ENCODE measurements at regions not wholly inside any gene's neighbourhood (a gene's known extent, or its start where the extent isn't known, plus 50 kb on each side); places are given as distances from the start of the nearest gene placed in this dataset.

GRCh38 chr5:112013660-112014059 lies 256.7 kb upstream of the NREP start:
- ChIA-PET CTCF (no interaction called here), POLR2A (ENCODE audit: unreplicated experiment) (no interaction called here)
- Histone ChIP-seq H3K27me3 (ENCODE audit: insufficient read depth, low read depth) (no peaks in the 10 kb centered on the region), H4K20me1 (ENCODE audit: insufficient read depth) (no peaks in the 10 kb centered on the region), H3K9me3 (ENCODE audit: insufficient read depth, low read depth) (no peaks in the 10 kb centered on the region), H3K4me1 (replicated peaks; ENCODE audit: insufficient read depth) (no peaks in the 10 kb centered on the region), H3K9me2 (ENCODE audit: insufficient read depth) (peaks cover 2% of the 10 kb centered on the region; the same call in 1 of the 2 replicates), H3K36me3 (ENCODE audit: low read depth) (no peaks in the 10 kb centered on the region), H2AFZ (no peak overlapping the region), H3K4me2 (no peak overlapping the region), H3K4me3 (no peak overlapping the region), H3K27ac (no peak overlapping the region), H3K79me2 (ENCODE audit: low read depth) (no peaks in the 10 kb centered on the region), H3F3A (ENCODE audit: insufficient read depth, low read depth) (no peaks in the 10 kb centered on the region)
- no peak for DNase-seq
- TF ChIP-seq CTCF (conservative IDR thresholded peaks at IDR 0.05) (no peak), EZH2 (IDR thresholded peaks at IDR 0.05; ENCODE audit: low read depth) (no peak)
- intact Hi-C loops (cut with micrococcal nuclease; ENCODE audit: unreplicated experiment): no loop called here
- BruUV-seq (replicated peaks): no TSS peak

GRCh38 chr5:112012104-112012503 lies 255.1 kb upstream of the NREP start:
- no peaks in the 10 kb centered on the region for H3K27me3 ChIP-seq (ENCODE audit: insufficient read depth, low read depth)
- H3K4me3 ChIP-seq: no peak overlapping the region
- no peaks in the 10 kb centered on the region for H3F3A ChIP-seq (ENCODE audit: insufficient read depth, low read depth)
- no peak for DNase-seq
- no peaks in the 10 kb centered on the region for H3K9me3 ChIP-seq (ENCODE audit: insufficient read depth, low read depth)
- H3K79me2 ChIP-seq (ENCODE audit: low read depth): no peaks in the 10 kb centered on the region
- ChIA-PET CTCF (no interaction called here), POLR2A (ENCODE audit: unreplicated experiment) (no interaction called here)
- no TSS peak for BruUV-seq (replicated peaks)
- no peaks in the 10 kb centered on the region for H3K36me3 ChIP-seq (ENCODE audit: low read depth)
- TF ChIP-seq EZH2 (IDR thresholded peaks at IDR 0.05; ENCODE audit: low read depth): no peak
- TF ChIP-seq CTCF (conservative IDR thresholded peaks at IDR 0.05): no peak
- no peak overlapping the region for H2AFZ ChIP-seq
- H4K20me1 ChIP-seq (ENCODE audit: insufficient read depth): no peaks in the 10 kb centered on the region
- no peak overlapping the region for H3K4me2 ChIP-seq
- intact Hi-C loops (cut with micrococcal nuclease; ENCODE audit: unreplicated experiment): no loop called here
- peaks cover 2% of the 10 kb centered on the region; the same call in 1 of the 2 replicates for H3K9me2 ChIP-seq (ENCODE audit: insufficient read depth)
- no peaks in the 10 kb centered on the region for H3K4me1 ChIP-seq (replicated peaks; ENCODE audit: insufficient read depth)
- no peak overlapping the region for H3K27ac ChIP-seq

- H3K9me2 ChIP-seq (ENCODE audit: insufficient read depth): peaks cover 2% of the 10 kb centered on the region; the same call in 1 of the 2 replicates
- no peak overlapping the region for H3K4me2 ChIP-seq
- intact Hi-C loops (cut with micrococcal nuclease; ENCODE audit: unreplicated experiment): no loop called here
- no peaks in the 10 kb centered on the region for H3K27me3 ChIP-seq (ENCODE audit: insufficient read depth, low read depth)
- H3K79me2 ChIP-seq (ENCODE audit: low read depth): no peaks in the 10 kb centered on the region
- TF ChIP-seq EZH2 (IDR thresholded peaks at IDR 0.05; ENCODE audit: low read depth) (no peak), CTCF (conservative IDR thresholded peaks at IDR 0.05) (no peak)
- no peaks in the 10 kb centered on the region for H3K9me3 ChIP-seq (ENCODE audit: insufficient read depth, low read depth)
- no peaks in the 10 kb centered on the region for H3F3A ChIP-seq (ENCODE audit: insufficient read depth, low read depth)
- no TSS peak for BruUV-seq (replicated peaks)
- no peak for DNase-seq
- no peak overlapping the region for H2AFZ ChIP-seq
- H3K4me1 ChIP-seq (replicated peaks; ENCODE audit: insufficient read depth): no peaks in the 10 kb centered on the region
- no peak overlapping the region for H3K4me3 ChIP-seq
- no peaks in the 10 kb centered on the region for H3K36me3 ChIP-seq (ENCODE audit: low read depth)
- ChIA-PET POLR2A (ENCODE audit: unreplicated experiment) (no interaction called here), CTCF (no interaction called here)
- H4K20me1 ChIP-seq (ENCODE audit: insufficient read depth): no peaks in the 10 kb centered on the region
- no peak overlapping the region for H3K27ac ChIP-seq
Observed at GRCh38 chr5:112010475-112010874, 253.5 kb upstream of the NREP start.
